ENCODE measurements at regions not wholly inside any gene's neighbourhood (a gene's known extent, or its start where the extent isn't known, plus 50 kb on each side); places are given as distances from the start of the nearest gene placed in this dataset.

DNA sequence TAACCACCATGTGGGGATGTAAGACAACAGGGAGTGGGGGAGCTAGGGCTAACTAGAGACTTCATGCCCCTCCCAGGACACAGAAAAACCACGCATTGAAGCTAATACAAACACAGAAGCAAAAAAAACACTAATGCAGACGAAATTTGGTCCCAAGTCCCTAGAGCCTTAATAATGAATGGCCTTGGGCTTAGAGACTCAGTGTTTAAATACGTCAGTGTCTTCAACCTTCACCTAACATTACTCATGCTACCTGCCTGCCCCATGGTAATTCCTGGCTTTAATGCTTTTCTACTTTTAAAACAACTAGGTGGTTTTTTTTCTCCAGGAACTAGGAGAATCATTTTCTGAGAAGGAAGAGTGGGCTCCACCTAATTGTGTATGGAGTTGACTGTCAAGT is 64.1 kb upstream of the ITSN2 start:
- Histone ChIP-seq H2BK15ac (ENCODE audit: low read depth, low read length) (no peak overlapping the region), H3K14ac (ENCODE audit: insufficient read depth, low read length) (no peak overlapping the region), H3K27me3 (ENCODE audit: insufficient read depth, low read length) (no peaks in the 10 kb centered on the region), H2BK120ac (ENCODE audit: low read depth, low read length, poor library complexity, severe bottlenecking) (no peak overlapping the region), H4K8ac (replicated peaks; ENCODE audit: insufficient read length, low read depth, low read length) (no peak overlapping the region), H3K9ac (ENCODE audit: extremely low read depth, insufficient read length, low read length) (no peak overlapping the region), H3K9me3 (ENCODE audit: control insufficient read depth, low read depth, low read length) (no peaks in the 10 kb centered on the region), H2AK5ac (ENCODE audit: insufficient read length, low read length) (no peak overlapping the region), H4K91ac (ENCODE audit: insufficient read length, low read depth, low read length) (no peak overlapping the region), H3T11ph (ENCODE audit: low read length) (no peak overlapping the region), H3K4ac (ENCODE audit: low read depth, low read length) (no peak overlapping the region), H3K18ac (ENCODE audit: insufficient read length, low read depth, low read length) (no peak overlapping the region), H2BK5ac (ENCODE audit: insufficient read length, low read length) (no peak overlapping the region), H4K20me1 (ENCODE audit: control insufficient read depth, insufficient read depth, insufficient read length) (no peaks in the 10 kb centered on the region), H3K56ac (ENCODE audit: insufficient read length, low read depth, low read length) (no peak overlapping the region), H3K4me2 (ENCODE audit: insufficient read depth, insufficient read length, low read length) (no peak overlapping the region), H2AFZ (ENCODE audit: low read length) (no peak overlapping the region), H3K23ac (ENCODE audit: insufficient read length, low read depth, low read length) (no peak overlapping the region), H3K27ac (ENCODE audit: insufficient read length, low read depth, low read length) (no peak overlapping the region), H3K4me1 (ENCODE audit: insufficient read depth, low read length) (no peaks in the 10 kb centered on the region), H2BK12ac (ENCODE audit: insufficient read length, low read depth, low read length) (no peak overlapping the region), H3K79me1 (ENCODE audit: insufficient read depth, low read depth, low read length, poor library complexity, severe bottlenecking) (no peaks in the 10 kb centered on the region), H3K79me2 (ENCODE audit: insufficient read depth, low read length) (no peaks in the 10 kb centered on the region), H3K23me2 (ENCODE audit: insufficient read length, low read depth, low read length, poor library complexity, severe bottlenecking) (no peaks in the 10 kb centered on the region), H2BK20ac (ENCODE audit: low read depth, low read length, poor library complexity, severe bottlenecking) (no peak overlapping the region), H4K5ac (ENCODE audit: insufficient read length, low read depth, low read length) (no peak overlapping the region)
- no peak overlapping the region for H3K27ac Mint-ChIP-seq
- no peak for DNase-seq
- no peaks in the 10 kb centered on the region for H3K4me1 Mint-ChIP-seq
- H3K27me3 Mint-ChIP-seq (ENCODE audit: low read depth): peaks cover 1% of the 10 kb centered on the region
- peaks cover 0 to 8% (median 0%) of the 10 kb centered on the region in 3 experiments; a peak in 3 of 7 replicates for H3K36me3 Mint-ChIP-seq (ENCODE audit: insufficient read depth in 1 of 3, low read depth in 3 of 3)
- H3K4me3 Mint-ChIP-seq: no peak overlapping the region
- TF ChIP-seq, protein P1, sequence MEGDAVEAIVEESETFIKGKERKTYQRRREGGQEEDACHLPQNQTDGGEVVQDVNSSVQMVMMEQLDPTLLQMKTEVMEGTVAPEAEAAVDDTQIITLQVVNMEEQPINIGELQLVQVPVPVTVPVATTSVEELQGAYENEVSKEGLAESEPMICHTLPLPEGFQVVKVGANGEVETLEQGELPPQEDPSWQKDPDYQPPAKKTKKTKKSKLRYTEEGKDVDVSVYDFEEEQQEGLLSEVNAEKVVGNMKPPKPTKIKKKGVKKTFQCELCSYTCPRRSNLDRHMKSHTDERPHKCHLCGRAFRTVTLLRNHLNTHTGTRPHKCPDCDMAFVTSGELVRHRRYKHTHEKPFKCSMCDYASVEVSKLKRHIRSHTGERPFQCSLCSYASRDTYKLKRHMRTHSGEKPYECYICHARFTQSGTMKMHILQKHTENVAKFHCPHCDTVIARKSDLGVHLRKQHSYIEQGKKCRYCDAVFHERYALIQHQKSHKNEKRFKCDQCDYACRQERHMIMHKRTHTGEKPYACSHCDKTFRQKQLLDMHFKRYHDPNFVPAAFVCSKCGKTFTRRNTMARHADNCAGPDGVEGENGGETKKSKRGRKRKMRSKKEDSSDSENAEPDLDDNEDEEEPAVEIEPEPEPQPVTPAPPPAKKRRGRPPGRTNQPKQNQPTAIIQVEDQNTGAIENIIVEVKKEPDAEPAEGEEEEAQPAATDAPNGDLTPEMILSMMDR (conservative IDR thresholded peaks at IDR 0.05): no peak
- no CpG with 5 or more reads among the region's 3 CpGs for WGBS (ENCODE audit: extremely low coverage, insufficient read length, low lambda C conversion rate)
- H3K9me3 Mint-ChIP-seq: peaks cover 5 to 6% of the 10 kb centered on the region in 2 experiments

Data from H9 (cell line).